ENCODE measurements at regions not wholly inside any gene's neighbourhood (a gene's known extent, or its start where the extent isn't known, plus 50 kb on each side); places are given as distances from the start of the nearest gene placed in this dataset.

DNA sequence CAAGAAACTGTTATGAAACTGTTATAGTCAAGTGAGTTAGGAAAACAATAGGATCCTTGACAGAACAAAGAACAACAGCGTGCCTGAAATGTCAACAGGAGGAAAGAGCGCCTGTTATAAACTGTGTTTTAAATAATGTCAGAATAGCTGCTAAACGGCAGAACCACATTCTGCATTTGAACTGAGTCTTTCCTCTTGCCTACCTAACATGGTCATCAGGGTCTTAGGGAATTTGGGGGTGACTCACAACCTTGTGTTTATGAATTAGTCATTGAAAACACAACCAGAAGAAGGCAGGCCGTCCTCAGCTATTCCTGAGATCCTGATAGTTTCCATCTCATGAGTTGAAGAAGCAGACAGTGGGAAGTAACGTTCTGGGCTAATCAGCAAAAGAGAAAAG lies 222.0 kb upstream of the FN1 start:
- TF ChIP-seq EZH2phosphoT487 (IDR thresholded peaks at IDR 0.05; ENCODE audit: borderline replicate concordance), result no peak
- TF ChIP-seq, protein P1, sequence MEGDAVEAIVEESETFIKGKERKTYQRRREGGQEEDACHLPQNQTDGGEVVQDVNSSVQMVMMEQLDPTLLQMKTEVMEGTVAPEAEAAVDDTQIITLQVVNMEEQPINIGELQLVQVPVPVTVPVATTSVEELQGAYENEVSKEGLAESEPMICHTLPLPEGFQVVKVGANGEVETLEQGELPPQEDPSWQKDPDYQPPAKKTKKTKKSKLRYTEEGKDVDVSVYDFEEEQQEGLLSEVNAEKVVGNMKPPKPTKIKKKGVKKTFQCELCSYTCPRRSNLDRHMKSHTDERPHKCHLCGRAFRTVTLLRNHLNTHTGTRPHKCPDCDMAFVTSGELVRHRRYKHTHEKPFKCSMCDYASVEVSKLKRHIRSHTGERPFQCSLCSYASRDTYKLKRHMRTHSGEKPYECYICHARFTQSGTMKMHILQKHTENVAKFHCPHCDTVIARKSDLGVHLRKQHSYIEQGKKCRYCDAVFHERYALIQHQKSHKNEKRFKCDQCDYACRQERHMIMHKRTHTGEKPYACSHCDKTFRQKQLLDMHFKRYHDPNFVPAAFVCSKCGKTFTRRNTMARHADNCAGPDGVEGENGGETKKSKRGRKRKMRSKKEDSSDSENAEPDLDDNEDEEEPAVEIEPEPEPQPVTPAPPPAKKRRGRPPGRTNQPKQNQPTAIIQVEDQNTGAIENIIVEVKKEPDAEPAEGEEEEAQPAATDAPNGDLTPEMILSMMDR (conservative IDR thresholded peaks at IDR 0.05; ENCODE audit: low read length), result no peak
- H3K9me2 ChIP-seq (replicated peaks; ENCODE audit: low read depth, low read length), result no peaks in the 10 kb centered on the region
- no peaks in the 10 kb centered on the region for H3K27me3 ChIP-seq (ENCODE audit: insufficient read depth, low read length, poor library complexity, severe bottlenecking)
- H4K20me1 ChIP-seq (ENCODE audit: insufficient read depth, low read length, poor library complexity, severe bottlenecking), result no peaks in the 10 kb centered on the region
- H3K4me1 ChIP-seq (ENCODE audit: insufficient read depth, low read length, poor library complexity, severe bottlenecking), result no peaks in the 10 kb centered on the region
- no peaks in the 10 kb centered on the region for H3K36me3 ChIP-seq (ENCODE audit: insufficient read depth, low read length)
- H3K9me3 ChIP-seq (ENCODE audit: insufficient read depth, low read depth, low read length), result no peaks in the 10 kb centered on the region
- H3K79me2 ChIP-seq (ENCODE audit: insufficient read depth, low read length), result no peaks in the 10 kb centered on the region
- H3K4me2 ChIP-seq (ENCODE audit: low read depth, low read length, poor library complexity, severe bottlenecking), result no peak overlapping the region
- no peak overlapping the region for H3K9ac ChIP-seq (ENCODE audit: low read depth, low read length, poor library complexity, severe bottlenecking)
- H3F3A ChIP-seq (ENCODE audit: low read depth), result no peaks in the 10 kb centered on the region
- H3K4me3 ChIP-seq (ENCODE audit: low read length, poor library complexity, severe bottlenecking), result no peak overlapping the region
- H2AFZ ChIP-seq (ENCODE audit: low read length), result no peak overlapping the region

DNA sequence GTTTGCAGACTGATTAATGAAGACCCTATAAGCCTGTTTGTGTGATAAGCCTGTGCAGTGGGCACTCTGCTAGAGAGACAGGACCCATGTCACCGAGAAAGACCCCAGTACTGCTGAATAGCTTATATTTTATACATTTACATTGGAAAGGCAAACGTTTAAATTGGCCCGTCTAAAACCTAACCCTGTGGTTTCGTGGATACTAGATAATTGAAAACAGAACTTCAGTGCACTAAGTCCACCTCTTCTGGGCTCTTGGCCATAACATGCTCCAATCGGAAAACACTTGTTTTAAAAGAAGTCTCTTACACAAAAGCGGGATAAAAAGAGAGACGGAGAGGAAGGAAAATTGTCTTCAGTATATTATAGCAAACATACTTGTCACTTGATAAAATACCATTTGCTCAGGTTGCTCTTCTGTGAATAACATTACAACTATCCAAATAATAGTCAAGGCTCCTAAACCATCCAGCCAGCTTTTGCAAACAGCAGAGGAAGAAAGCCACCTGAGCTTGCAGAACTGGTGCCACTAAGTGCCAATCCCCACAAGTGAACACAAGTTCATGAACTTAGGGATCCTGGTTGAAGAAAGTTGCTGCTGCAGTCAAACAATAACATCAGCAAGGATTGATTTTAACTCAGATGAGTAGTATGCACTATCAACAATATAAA lies 218.4 kb upstream of the FN1 start:
- no peak overlapping the region for H2AFZ ChIP-seq (ENCODE audit: low read length)
- no peaks in the 10 kb centered on the region for H3K9me2 ChIP-seq (replicated peaks; ENCODE audit: low read depth, low read length)
- H4K20me1 ChIP-seq (ENCODE audit: insufficient read depth, low read length, poor library complexity, severe bottlenecking), result no peaks in the 10 kb centered on the region
- no peak overlapping the region for H3K9ac ChIP-seq (ENCODE audit: low read depth, low read length, poor library complexity, severe bottlenecking)
- no peaks in the 10 kb centered on the region for H3K4me1 ChIP-seq (ENCODE audit: insufficient read depth, low read length, poor library complexity, severe bottlenecking)
- no peak overlapping the region for H3K4me2 ChIP-seq (ENCODE audit: low read depth, low read length, poor library complexity, severe bottlenecking)
- TF ChIP-seq EZH2phosphoT487 (IDR thresholded peaks at IDR 0.05; ENCODE audit: borderline replicate concordance), result no peak
- TF ChIP-seq, protein P1 (conservative IDR thresholded peaks at IDR 0.05; ENCODE audit: low read length), result no peak
- H3F3A ChIP-seq (ENCODE audit: low read depth), result no peaks in the 10 kb centered on the region
- H3K4me3 ChIP-seq (ENCODE audit: low read length, poor library complexity, severe bottlenecking), result no peak overlapping the region
- H3K36me3 ChIP-seq (ENCODE audit: insufficient read depth, low read length), result no peaks in the 10 kb centered on the region
- H3K27me3 ChIP-seq (ENCODE audit: insufficient read depth, low read length, poor library complexity, severe bottlenecking), result no peaks in the 10 kb centered on the region
- no peaks in the 10 kb centered on the region for H3K9me3 ChIP-seq (ENCODE audit: insufficient read depth, low read depth, low read length)
- no peaks in the 10 kb centered on the region for H3K79me2 ChIP-seq (ENCODE audit: insufficient read depth, low read length)

DNA sequence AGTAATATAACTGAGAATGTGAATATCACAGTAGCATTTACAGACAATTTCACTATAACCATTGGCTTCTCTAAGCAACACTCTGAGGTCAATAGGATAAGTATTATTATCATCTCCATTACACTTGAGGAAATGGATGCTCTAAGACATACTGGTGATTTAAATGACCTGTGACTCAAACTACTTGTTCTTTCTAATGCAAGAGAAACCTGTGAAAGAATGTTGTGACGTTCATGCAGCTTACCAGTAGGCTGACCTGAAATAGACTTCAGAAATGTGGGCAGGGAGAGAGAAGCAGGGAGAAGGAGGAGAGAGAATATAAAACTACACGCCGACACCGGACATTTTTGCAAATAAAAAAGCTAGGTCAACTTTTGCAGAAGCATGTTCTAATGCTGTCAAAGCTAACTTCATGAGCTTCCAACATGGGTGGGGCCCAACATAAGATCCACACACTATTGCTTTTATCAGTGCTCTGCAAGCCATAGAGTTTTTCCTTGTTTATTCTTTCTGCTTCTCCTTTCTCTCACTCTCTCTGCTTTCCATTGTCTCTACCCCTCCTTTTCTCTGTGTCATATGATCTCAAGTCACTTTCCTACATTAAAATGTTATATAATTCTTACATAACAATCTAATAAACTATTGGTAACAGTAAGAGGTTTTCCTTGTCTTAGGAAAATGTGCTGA lies 217.6 kb upstream of the FN1 start:
- Histone ChIP-seq H3K9ac (ENCODE audit: low read depth, low read length, poor library complexity, severe bottlenecking) (no peak overlapping the region), H3K4me2 (ENCODE audit: low read depth, low read length, poor library complexity, severe bottlenecking) (no peak overlapping the region), H2AFZ (ENCODE audit: low read length) (no peak overlapping the region)

More for the DNA sequence above, 217.6 kb upstream of the FN1 start:
- no peaks in the 10 kb centered on the region for H3K36me3 ChIP-seq (ENCODE audit: insufficient read depth, low read length)
- H3K9me2 ChIP-seq (replicated peaks; ENCODE audit: low read depth, low read length), result no peaks in the 10 kb centered on the region
- H4K20me1 ChIP-seq (ENCODE audit: insufficient read depth, low read length, poor library complexity, severe bottlenecking), result no peaks in the 10 kb centered on the region
- H3K27me3 ChIP-seq (ENCODE audit: insufficient read depth, low read length, poor library complexity, severe bottlenecking), result no peaks in the 10 kb centered on the region
- TF ChIP-seq EZH2phosphoT487 (IDR thresholded peaks at IDR 0.05; ENCODE audit: borderline replicate concordance), result no peak
- TF ChIP-seq, protein P1 (conservative IDR thresholded peaks at IDR 0.05; ENCODE audit: low read length), result no peak
- H3F3A ChIP-seq (ENCODE audit: low read depth), result no peaks in the 10 kb centered on the region
- no peaks in the 10 kb centered on the region for H3K9me3 ChIP-seq (ENCODE audit: insufficient read depth, low read depth, low read length)
- H3K4me1 ChIP-seq (ENCODE audit: insufficient read depth, low read length, poor library complexity, severe bottlenecking), result no peaks in the 10 kb centered on the region
- H3K79me2 ChIP-seq (ENCODE audit: insufficient read depth, low read length), result no peaks in the 10 kb centered on the region
- no peak overlapping the region for H3K4me3 ChIP-seq (ENCODE audit: low read length, poor library complexity, severe bottlenecking)
